Suprapubic skin (tissue), 4 donors: ENCODE measurements at regions not wholly inside any gene's neighbourhood (a gene's known extent, or its start where the extent isn't known, plus 50 kb on each side); places are given as distances from the start of the nearest gene placed in this dataset.

Experiments used
- CTCF ChIP-seq, 2 donors: fragments of 200-600 bp in 1 of 2; fragments of 450-650 bp in 1 of 2; sonication (generic) in 1 of 2; IDR thresholded peaks; one replicate each; pipeline ENCODE4 v1.5.1; 2016 to 2019; ENCODE audit warnings: antibody characterized with exemption in 2 of 2, mild to moderate bottlenecking in 1 of 2, moderate library complexity in 1 of 2
- EP300 ChIP-seq: sonication (generic); formaldehyde crosslinking; IDR thresholded peaks from one replicate; pipeline ENCODE4 v1.6.1; 2017; ENCODE audit warnings: antibody characterized with exemption
- POLR2A ChIP-seq, 2 donors: fragments of 450-650 bp; IDR thresholded peaks; one replicate each; pipeline ENCODE4 v1.6.1; 2017; ENCODE audit warnings: antibody characterized with exemption in 2 of 2, mild to moderate bottlenecking in 2 of 2, moderate library complexity in 2 of 2
- POLR2AphosphoS5 ChIP-seq, 3 donors: sonication (generic); formaldehyde crosslinking; IDR thresholded peaks; one replicate each; pipeline ENCODE4 v1.6.1; 2017; ENCODE audit warnings: antibody characterized with exemption in 3 of 3

GRCh38 chr4:3369781-3370674, 71.7 kb upstream of the HGFAC start:
- TF ChIP-seq CTCF (IDR thresholded peaks at IDR 0.05) = no peak
- no peak for TF ChIP-seq POLR2AphosphoS5 (IDR thresholded peaks at IDR 0.05)
- TF ChIP-seq POLR2A (IDR thresholded peaks at IDR 0.05) = no peak
- TF ChIP-seq EP300 = no peak
